IMR-90 (cell line): ENCODE measurements at regions not wholly inside any gene's neighbourhood (a gene's known extent, or its start where the extent isn't known, plus 50 kb on each side); places are given as distances from the start of the nearest gene placed in this dataset.

Experiments
- ATAC-seq: fragments of 200-7000 bp; cut with Tn5 transposase; 2 replicates; pipeline ENCODE4 v1.9.1; 2020; ENCODE audit warnings: low read depth, mild to moderate bottlenecking, moderate library complexity
- BruUV-seq: library from RNA; stranded (reverse); fragments of 400-500 nt; replicated peaks from 2 replicates; lab custom pipeline; 2021; lab: Mats Ljungman, UMichigan
- CTCF ChIA-PET: fragments of 300-600 bp; formaldehyde crosslinking; extraction: SDS; loops from one replicate; lab custom pipeline; 2021; ENCODE audit warnings: antibody characterized with exemption; lab: Yijun Ruan, JAX
- POLR2A ChIA-PET: fragments of 300-600 bp; sonication (Branson Sonifier 250); formaldehyde crosslinking; loops from one replicate; lab custom pipeline; 2022; ENCODE audit warnings: antibody characterized with exemption; ENCODE audit not compliant: unreplicated experiment; lab: Charles Lee
- DNase-seq: peaks from one replicate; pipeline ENCODE4 v3.0.0; 2013
- H2AFZ ChIP-seq: replicated peaks from 2 replicates; pipeline ENCODE3; 2013; ENCODE audit warnings: low read length, mild to moderate bottlenecking; ENCODE audit not compliant: poor library complexity
- H2AK5ac ChIP-seq: 2 replicates; pipeline ENCODE4 v1.6.1; 2013; ENCODE audit warnings: low read depth, low read length, inconsistent platforms
- H2AK9ac ChIP-seq: replicated peaks from 2 replicates; pipeline ENCODE3; 2013; ENCODE audit warnings: mild to moderate bottlenecking, low read depth, low read length, moderate library complexity; ENCODE audit not compliant: poor library complexity
- H2BK120ac ChIP-seq: 2 replicates; pipeline ENCODE4 v1.6.1; 2013; ENCODE audit warnings: low read depth, low read length, inconsistent platforms
- H2BK15ac ChIP-seq: 3 replicates; pipeline ENCODE4 v1.6.1; 2013; ENCODE audit warnings: low read depth, low read length, inconsistent platforms
- H2BK20ac ChIP-seq: 2 replicates; pipeline ENCODE4 v1.6.1; 2013; ENCODE audit warnings: low read depth, mild to moderate bottlenecking, inconsistent platforms, low read length, moderate library complexity
- H2BK5ac ChIP-seq: 2 replicates; pipeline ENCODE4 v1.6.1; 2013; ENCODE audit warnings: mild to moderate bottlenecking, low read depth, low read length, inconsistent platforms; ENCODE audit not compliant: poor library complexity, severe bottlenecking
- H3K14ac ChIP-seq: replicated peaks from 2 replicates; pipeline ENCODE4 v1.6.1; 2013; ENCODE audit warnings: low read depth, low read length, inconsistent platforms
- H3K18ac ChIP-seq: 2 replicates; pipeline ENCODE4 v1.6.1; 2013; ENCODE audit warnings: low read depth, low read length, control low read depth
- H3K23ac ChIP-seq: 2 replicates; pipeline ENCODE4 v1.6.1; 2013; ENCODE audit warnings: low read depth, low read length, inconsistent platforms
- H3K27ac ChIP-seq: 2 replicates; pipeline ENCODE4 v1.5.1; 2013; ENCODE audit warnings: mild to moderate bottlenecking, control low read depth, low read length; ENCODE audit not compliant: insufficient read depth
- H3K27me3 ChIP-seq: 2 replicates; pipeline ENCODE4 v1.6.1; 2013; ENCODE audit warnings: low read length; ENCODE audit not compliant: control insufficient read depth, insufficient read depth
- H3K36me3 ChIP-seq: 2 replicates; pipeline ENCODE4 v1.6.1; 2013; ENCODE audit warnings: low read length, mixed read lengths; ENCODE audit not compliant: control insufficient read depth, insufficient read depth
- H3K4ac ChIP-seq: 2 replicates; pipeline ENCODE4 v1.6.1; 2013; ENCODE audit warnings: low read depth, low read length, inconsistent platforms
- H3K4me1 ChIP-seq: 2 replicates; pipeline ENCODE4 v1.6.1; 2013; ENCODE audit warnings: low read length, mixed read lengths; ENCODE audit not compliant: control insufficient read depth, insufficient read depth
- H3K4me2 ChIP-seq: 2 replicates; pipeline ENCODE4 v1.6.1; 2013; ENCODE audit warnings: low read depth, mild to moderate bottlenecking, control low read depth, low read length, moderate library complexity
- H3K4me3 ChIP-seq: 2 replicates; pipeline ENCODE4 v1.5.1; 2013; ENCODE audit warnings: low read depth, mild to moderate bottlenecking, control low read depth, low read length, moderate library complexity; ENCODE audit not compliant: insufficient read depth
- H3K56ac ChIP-seq: 2 replicates; pipeline ENCODE4 v1.6.1; 2013; ENCODE audit warnings: low read length, inconsistent platforms; ENCODE audit not compliant: insufficient read depth; ENCODE audit errors: extremely low read depth
- H3K79me1 ChIP-seq, 2 experiments: 2 replicates each; pipeline ENCODE4 v1.6.1; 2013; ENCODE audit warnings: low read length in 2 of 2, inconsistent platforms in 1 of 2, low read depth in 1 of 2
- H3K9ac ChIP-seq: 2 replicates; pipeline ENCODE4 v1.6.1; 2013; ENCODE audit warnings: low read depth, low read length, control low read depth
- H3K9me1 ChIP-seq: 2 replicates; pipeline ENCODE4 v1.6.1; 2013; ENCODE audit warnings: low read length, inconsistent platforms; ENCODE audit not compliant: insufficient read depth
- H3K9me3 ChIP-seq: 2 replicates; pipeline ENCODE4 v1.6.1; 2013; ENCODE audit warnings: low read length; ENCODE audit not compliant: control insufficient read depth, insufficient read depth
- H4K20me1 ChIP-seq: 2 replicates; pipeline ENCODE4 v1.6.1; 2013; ENCODE audit warnings: low read length, inconsistent platforms; ENCODE audit not compliant: insufficient read depth
- H4K5ac ChIP-seq: 2 replicates; pipeline ENCODE4 v1.6.1; 2013; ENCODE audit warnings: mild to moderate bottlenecking, low read depth, low read length, control low read depth
- H4K8ac ChIP-seq, 2 experiments: 2 replicates each; pipeline ENCODE4 v1.6.1; 2013; ENCODE audit warnings: low read depth in 2 of 2, low read length in 2 of 2, control low read depth in 1 of 2, inconsistent platforms in 1 of 2
- H4K91ac ChIP-seq: 2 replicates; pipeline ENCODE4 v1.6.1; 2013; ENCODE audit warnings: low read depth, low read length, inconsistent platforms; ENCODE audit not compliant: insufficient read depth
- BHLHE40 ChIP-seq: fragments of 150-350 bp; IDR thresholded peaks from 2 replicates; pipeline ENCODE4 v1.6.1; 2016; ENCODE audit warnings: mild to moderate bottlenecking, low read depth, low read length
- CEBPB ChIP-seq: IDR thresholded peaks from 2 replicates; pipeline ENCODE4 v1.6.1; 2012; ENCODE audit warnings: low read depth, low read length, improper control_type of control experiment
- CHD1 ChIP-seq: IDR thresholded peaks from 2 replicates; pipeline ENCODE4 v1.6.1; 2012; ENCODE audit warnings: low read depth, low read length, improper control_type of control experiment
- CTCF ChIP-seq: conservative IDR thresholded peaks from 2 replicates; pipeline ENCODE4 v1.5.1; 2012; ENCODE audit warnings: mild to moderate bottlenecking, low read depth, low read length, improper control_type of control experiment
- ELK1 ChIP-seq: fragments of 150-350 bp; IDR thresholded peaks from 2 replicates; pipeline ENCODE4 v1.6.1; 2016; ENCODE audit warnings: low read depth, mild to moderate bottlenecking, low read length, moderate library complexity, borderline replicate concordance
- FOS ChIP-seq: fragments of 150-350 bp; IDR thresholded peaks from 2 replicates; pipeline ENCODE4 v1.6.1; 2016; ENCODE audit warnings: low read depth, low read length
- MAFK ChIP-seq: IDR thresholded peaks from 2 replicates; pipeline ENCODE4 v1.6.1; 2012; ENCODE audit warnings: low read depth, low read length, improper control_type of control experiment
- MAZ ChIP-seq: IDR thresholded peaks from 2 replicates; pipeline ENCODE4 v1.6.1; 2012; ENCODE audit warnings: low read depth, mild to moderate bottlenecking, low read length, improper control_type of control experiment, moderate library complexity, borderline replicate concordance
- MXI1 ChIP-seq: IDR thresholded peaks from 2 replicates; pipeline ENCODE4 v1.6.1; 2012; ENCODE audit warnings: low read depth, mild to moderate bottlenecking, low read length, moderate library complexity, borderline replicate concordance
- NFE2L2 ChIP-seq: fragments of 150-350 bp; IDR thresholded peaks from 2 replicates; pipeline ENCODE4 v1.6.1; 2016; ENCODE audit warnings: low read depth, mild to moderate bottlenecking, low read length
- POLR2A ChIP-seq: IDR thresholded peaks from 2 replicates; pipeline ENCODE4 v1.6.1; 2012; ENCODE audit warnings: mild to moderate bottlenecking, low read depth, low read length
- RAD21 ChIP-seq: IDR thresholded peaks from 2 replicates; pipeline ENCODE4 v1.6.1; 2012; ENCODE audit warnings: low read length, improper control_type of control experiment
- RCOR1 ChIP-seq: IDR thresholded peaks from 2 replicates; pipeline ENCODE4 v1.6.1; 2012; ENCODE audit warnings: mild to moderate bottlenecking, low read length, improper control_type of control experiment; ENCODE audit not compliant: insufficient replicate concordance
- RFX5 ChIP-seq: IDR thresholded peaks from 2 replicates; pipeline ENCODE4 v1.8.0; 2012; ENCODE audit warnings: low read depth, mild to moderate bottlenecking, low read length, moderate library complexity
- SMC3 ChIP-seq: fragments of 150-350 bp; IDR thresholded peaks from 2 replicates; pipeline ENCODE4 v1.6.1; 2016; ENCODE audit warnings: low read depth, mild to moderate bottlenecking, antibody characterized with exemption, low read length, moderate library complexity
- USF2 ChIP-seq: fragments of 150-350 bp; IDR thresholded peaks from 2 replicates; pipeline ENCODE4 v1.6.1; 2017; ENCODE audit warnings: mild to moderate bottlenecking, antibody characterized with exemption, low read length, low read depth
- WGBS, 2 experiments: methylation state at CpG; one replicate each; pipeline versions ENCODE4 v1.1.5 to v1.1.7; 2013; ENCODE audit warnings: missing lambda C conversion rate in 2 of 2; ENCODE audit not compliant: insufficient read length in 1 of 2; ENCODE audit errors: extremely low coverage in 2 of 2; 5-methylcytosine and 5-hydroxymethylcytosine counted together
- dilution Hi-C: fragments of 300-500 bp; cut with HindIII; formaldehyde crosslinking; loops from one replicate; pipeline ENCODE4 v1.14.3; 2018; ENCODE audit warnings: low sequenced_read_pairs; ENCODE audit not compliant: unreplicated experiment
- in situ Hi-C: fragments of 300-500 bp; cut with MboI; formaldehyde crosslinking; loops from 3 replicates; pipeline ENCODE4 v1.14.3; 2019; ENCODE audit warnings: low sequenced_read_pairs, inconsistent platforms, mixed read lengths
- intact Hi-C: fragments of 100-400 bp; cut with micrococcal nuclease; formaldehyde crosslinking; loops from 2 replicates; pipeline ENCODE4 v1.10.0; 2022

- Histone ChIP-seq H3K9ac (no peak overlapping the region), H4K8ac (no peak overlapping the region), H3K4me1 (no peaks in the 10 kb centered on the region), H3K36me3 (no peaks in the 10 kb centered on the region), H2AFZ (no peak overlapping the region), H3K4ac (no peak overlapping the region), H3K9me1 (no peaks in the 10 kb centered on the region), H2BK5ac (no peak overlapping the region), H3K27ac (no peak overlapping the region), H3K18ac (no peak overlapping the region), H3K56ac (no peak overlapping the region), H4K5ac (no peak overlapping the region), H3K14ac (no peak overlapping the region), H3K23ac (no peak overlapping the region), H4K20me1 (no peaks in the 10 kb centered on the region), H2BK15ac (no peak overlapping the region), H3K4me2 (no peak overlapping the region), H3K9me3 (peaks cover 31% of the 10 kb centered on the region), H2BK20ac (no peak overlapping the region), H2AK5ac (no peak overlapping the region), H2AK9ac (no peak overlapping the region), H3K79me1 (no peaks in the 10 kb centered on the region), H2BK120ac (no peak overlapping the region), H3K27me3 (no peaks in the 10 kb centered on the region), H4K91ac (no peak overlapping the region), H3K4me3 (no peak overlapping the region)
- dilution Hi-C loops (no loop called here), intact Hi-C loops (no loop called here), in situ Hi-C loops (no loop called here)
- no TSS peak for BruUV-seq
- ChIA-PET CTCF (no interaction called here), POLR2A (no interaction called here)
- whole genome bisulfite sequencing, 2 experiments: 76% methylated on average over 3 of the region's 21 CpGs; no CpG with 5 or more reads in 1 of the 2 experiments
- ATAC-seq (no peak), DNase-seq (no peak)
- no peak for TF ChIP-seq CTCF
- TF ChIP-seq BHLHE40: no peak
- TF ChIP-seq RCOR1: no peak
- TF ChIP-seq CHD1: no peak
- no peak for TF ChIP-seq NFE2L2
- no peak for TF ChIP-seq MAZ
- TF ChIP-seq SMC3: no peak
- no peak for TF ChIP-seq ELK1
- TF ChIP-seq MXI1: no peak
- no peak for TF ChIP-seq RAD21
- TF ChIP-seq CEBPB: no peak
- no peak for TF ChIP-seq MAFK
- TF ChIP-seq POLR2A: no peak
- no peak for TF ChIP-seq RFX5
- TF ChIP-seq USF2: no peak
- TF ChIP-seq FOS: no peak
Measured at GRCh38 chrX:476724-477075, 90.0 kb upstream of the PPP2R3B start.
